Fibroblast of lung (primary cell): ENCODE measurements at regions not wholly inside any gene's neighbourhood (a gene's known extent, or its start where the extent isn't known, plus 50 kb on each side); places are given as distances from the start of the nearest gene placed in this dataset.

Source experiments
- DNase-seq, 2 donors: peaks; one replicate each; pipeline versions ENCODE4 v3.0.0 to v3.0.0-alpha.2; 2010; ENCODE audit warnings: low read depth in 2 of 2
- H2AFZ ChIP-seq: 2 replicates; pipeline ENCODE4 v1.5.1; 2012; ENCODE audit warnings: low read length, control low read depth, inconsistent platforms
- H3K27ac ChIP-seq: 2 replicates; pipeline ENCODE4 v1.5.1; 2011; ENCODE audit warnings: low read length, control low read depth; ENCODE audit not compliant: insufficient read depth
- H3K27me3 ChIP-seq: 2 replicates; pipeline ENCODE4 v1.5.1; 2011; ENCODE audit warnings: mild to moderate bottlenecking, low read length; ENCODE audit not compliant: control insufficient read depth, insufficient read depth
- H3K36me3 ChIP-seq: 2 replicates; pipeline ENCODE4 v1.5.1; 2011; ENCODE audit warnings: low read length; ENCODE audit not compliant: control insufficient read depth, insufficient read depth
- H3K4me1 ChIP-seq: 2 replicates; pipeline ENCODE4 v1.5.1; 2011; ENCODE audit warnings: low read length; ENCODE audit not compliant: control insufficient read depth, insufficient read depth; ENCODE audit errors: extremely low read depth
- H3K4me2 ChIP-seq: 2 replicates; pipeline ENCODE4 v1.5.1; 2011; ENCODE audit warnings: low read length, control low read depth; ENCODE audit not compliant: insufficient read depth; ENCODE audit errors: extremely low read depth
- H3K4me3 ChIP-seq, 4 experiments: fragments of 200-600 bp in 1 of 4; sonication (generic) in 1 of 4; replicated peaks in 1 of 4; 2 replicates each; pipeline ENCODE4 v1.5.1; 2011 to 2016; ENCODE audit warnings: low read length in 4 of 4, low read depth in 3 of 4, mild to moderate bottlenecking in 3 of 4, control low read depth in 2 of 4, inconsistent platforms in 1 of 4, mixed read lengths in 1 of 4; ENCODE audit not compliant: insufficient read depth in 1 of 4; ENCODE audit errors: control extremely low read depth in 1 of 4
- H3K79me2 ChIP-seq: 2 replicates; pipeline ENCODE4 v1.5.1; 2012; ENCODE audit warnings: mild to moderate bottlenecking, low read length, inconsistent platforms; ENCODE audit not compliant: control insufficient read depth, insufficient read depth
- H3K9ac ChIP-seq: 2 replicates; pipeline ENCODE4 v1.5.1; 2011; ENCODE audit warnings: mild to moderate bottlenecking, low read length, control low read depth; ENCODE audit not compliant: insufficient read depth
- H3K9me3 ChIP-seq: 2 replicates; pipeline ENCODE4 v1.5.1; 2012; ENCODE audit warnings: low read depth, low read length; ENCODE audit not compliant: control insufficient read depth, insufficient read depth
- H4K20me1 ChIP-seq: 2 replicates; pipeline ENCODE4 v1.5.1; 2011; ENCODE audit warnings: low read length; ENCODE audit not compliant: control insufficient read depth, insufficient read depth; ENCODE audit errors: extremely low read depth
- EZH2 ChIP-seq: IDR thresholded peaks from 2 replicates; pipeline ENCODE4 v1.5.1; 2012; ENCODE audit warnings: low read length, control low read depth, mild to moderate bottlenecking; ENCODE audit errors: missing control alignments
- TF ChIP-seq, protein P1 (sequence below), 2 donors: IDR thresholded peaks in 1 of 2; conservative IDR thresholded peaks in 1 of 2; 1 replicate in 1 of 2; 2 replicates in 1 of 2; pipeline ENCODE4 v1.5.1; 2011 to 2012; ENCODE audit warnings: low read length in 2 of 2, control low read depth in 1 of 2, inconsistent platforms in 1 of 2, low read depth in 1 of 2, mild to moderate bottlenecking in 1 of 2

DNA sequence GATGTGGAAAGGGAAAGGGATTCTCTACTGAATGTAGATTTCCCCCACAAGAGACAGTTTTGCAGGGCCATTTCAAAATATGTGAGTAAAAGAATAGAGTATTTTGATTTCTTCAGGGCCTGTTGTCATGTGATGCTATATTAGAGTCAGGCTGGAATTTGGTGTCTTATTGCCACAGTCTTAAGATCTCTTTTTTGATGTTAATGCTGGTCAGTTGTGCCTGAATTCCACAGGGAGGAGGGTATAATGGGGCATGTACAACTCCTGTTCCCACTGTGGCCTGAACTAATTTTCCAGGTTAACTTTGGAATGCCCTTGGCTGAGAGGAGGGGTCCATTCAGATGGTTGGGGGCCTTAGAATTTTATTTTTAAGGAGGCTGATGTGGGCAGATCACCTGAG, 111.0 kb upstream of the MAX start:
- no peak for DNase-seq
- H3K4me2 ChIP-seq: no peak overlapping the region
- TF ChIP-seq EZH2: no peak
- TF ChIP-seq, protein P1, sequence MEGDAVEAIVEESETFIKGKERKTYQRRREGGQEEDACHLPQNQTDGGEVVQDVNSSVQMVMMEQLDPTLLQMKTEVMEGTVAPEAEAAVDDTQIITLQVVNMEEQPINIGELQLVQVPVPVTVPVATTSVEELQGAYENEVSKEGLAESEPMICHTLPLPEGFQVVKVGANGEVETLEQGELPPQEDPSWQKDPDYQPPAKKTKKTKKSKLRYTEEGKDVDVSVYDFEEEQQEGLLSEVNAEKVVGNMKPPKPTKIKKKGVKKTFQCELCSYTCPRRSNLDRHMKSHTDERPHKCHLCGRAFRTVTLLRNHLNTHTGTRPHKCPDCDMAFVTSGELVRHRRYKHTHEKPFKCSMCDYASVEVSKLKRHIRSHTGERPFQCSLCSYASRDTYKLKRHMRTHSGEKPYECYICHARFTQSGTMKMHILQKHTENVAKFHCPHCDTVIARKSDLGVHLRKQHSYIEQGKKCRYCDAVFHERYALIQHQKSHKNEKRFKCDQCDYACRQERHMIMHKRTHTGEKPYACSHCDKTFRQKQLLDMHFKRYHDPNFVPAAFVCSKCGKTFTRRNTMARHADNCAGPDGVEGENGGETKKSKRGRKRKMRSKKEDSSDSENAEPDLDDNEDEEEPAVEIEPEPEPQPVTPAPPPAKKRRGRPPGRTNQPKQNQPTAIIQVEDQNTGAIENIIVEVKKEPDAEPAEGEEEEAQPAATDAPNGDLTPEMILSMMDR (conservative IDR thresholded peaks at IDR 0.05 in 1 of 2, IDR thresholded peaks at IDR 0.05 in 1 of 2; ENCODE audit: low read depth in 1 of 2, low read length in 2 of 2): no peak
- no peaks in the 10 kb centered on the region for H3K79me2 ChIP-seq
- H3K36me3 ChIP-seq: no peaks in the 10 kb centered on the region
- H3K27ac ChIP-seq: no peak overlapping the region
- H3K27me3 ChIP-seq: no peaks in the 10 kb centered on the region
- H3K9me3 ChIP-seq: no peaks in the 10 kb centered on the region
- no peak overlapping the region for H3K9ac ChIP-seq
- H3K4me3 ChIP-seq: no peak overlapping the region
- H2AFZ ChIP-seq: no peak overlapping the region
- peaks cover 8% of the 10 kb centered on the region for H3K4me1 ChIP-seq
- H4K20me1 ChIP-seq: no peaks in the 10 kb centered on the region

DNA sequence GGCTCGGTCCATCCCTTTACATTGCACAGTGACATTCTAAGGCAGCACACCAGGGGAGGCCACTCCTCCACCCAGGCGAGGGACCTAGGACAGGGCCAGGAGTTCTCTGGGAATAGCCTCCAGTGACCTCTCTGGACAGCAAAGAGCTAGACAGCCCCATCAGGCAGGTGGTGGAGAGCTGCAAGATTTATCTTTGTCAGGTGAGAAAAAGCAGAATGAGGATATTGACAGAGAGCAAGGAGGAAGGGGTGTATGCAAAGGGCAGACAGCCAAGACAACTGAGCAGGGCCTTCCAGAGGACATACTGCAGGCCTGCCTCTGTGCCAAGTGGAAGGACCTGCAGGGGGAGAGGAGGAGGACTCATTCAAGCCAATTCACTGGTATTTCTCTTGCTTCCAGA, 112.4 kb upstream of the MAX start:
- Histone ChIP-seq H3K36me3 (no peaks in the 10 kb centered on the region), H3K4me3 (no peak overlapping the region), H2AFZ (no peak overlapping the region), H3K27me3 (no peaks in the 10 kb centered on the region), H3K4me2 (no peak overlapping the region), H3K4me1 (peaks cover 8% of the 10 kb centered on the region), H3K79me2 (no peaks in the 10 kb centered on the region), H3K9ac (no peak overlapping the region), H3K27ac (no peak overlapping the region), H4K20me1 (no peaks in the 10 kb centered on the region), H3K9me3 (no peaks in the 10 kb centered on the region)
- DNase-seq: no peak
- TF ChIP-seq, protein P1 (conservative IDR thresholded peaks at IDR 0.05 in 1 of 2, IDR thresholded peaks at IDR 0.05 in 1 of 2; ENCODE audit: low read depth in 1 of 2, low read length in 2 of 2): no peak
- TF ChIP-seq EZH2: no peak

DNA sequence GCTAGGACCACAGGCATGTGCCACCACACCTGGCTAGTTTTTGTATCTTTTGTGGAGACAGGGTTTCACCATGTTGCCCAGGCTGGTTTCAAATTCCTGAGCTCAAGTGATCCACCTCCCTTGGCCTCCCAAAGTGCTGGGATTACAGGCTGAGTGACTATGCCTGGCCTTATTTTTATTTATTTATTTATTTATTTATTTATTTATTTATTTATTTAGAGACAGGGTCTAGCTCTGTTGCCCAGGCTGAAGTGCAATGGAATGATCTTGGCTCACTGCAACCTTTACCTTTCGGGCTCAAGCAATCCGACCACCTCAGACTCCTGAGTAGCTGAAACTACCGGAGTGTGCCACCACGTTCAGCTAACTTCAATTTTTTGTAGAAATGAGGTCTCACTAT, 117.0 kb upstream of the MAX start:
- Histone ChIP-seq H3K9ac (no peak overlapping the region), H3K4me1 (peaks cover 2% of the 10 kb centered on the region), H3K36me3 (no peaks in the 10 kb centered on the region), H3K79me2 (no peaks in the 10 kb centered on the region), H3K27ac (no peak overlapping the region), H3K27me3 (no peaks in the 10 kb centered on the region), H3K4me2 (no peak overlapping the region), H2AFZ (no peak overlapping the region), H3K9me3 (no peaks in the 10 kb centered on the region), H3K4me3 (no peak overlapping the region), H4K20me1 (no peaks in the 10 kb centered on the region)
- DNase-seq: no peak
- TF ChIP-seq, protein P1 (conservative IDR thresholded peaks at IDR 0.05 in 1 of 2, IDR thresholded peaks at IDR 0.05 in 1 of 2; ENCODE audit: low read depth in 1 of 2, low read length in 2 of 2): no peak
- no peak for TF ChIP-seq EZH2
